ENCODE measurements at regions not wholly inside any gene's neighbourhood (a gene's known extent, or its start where the extent isn't known, plus 50 kb on each side); places are given as distances from the start of the nearest gene placed in this dataset.

DNA sequence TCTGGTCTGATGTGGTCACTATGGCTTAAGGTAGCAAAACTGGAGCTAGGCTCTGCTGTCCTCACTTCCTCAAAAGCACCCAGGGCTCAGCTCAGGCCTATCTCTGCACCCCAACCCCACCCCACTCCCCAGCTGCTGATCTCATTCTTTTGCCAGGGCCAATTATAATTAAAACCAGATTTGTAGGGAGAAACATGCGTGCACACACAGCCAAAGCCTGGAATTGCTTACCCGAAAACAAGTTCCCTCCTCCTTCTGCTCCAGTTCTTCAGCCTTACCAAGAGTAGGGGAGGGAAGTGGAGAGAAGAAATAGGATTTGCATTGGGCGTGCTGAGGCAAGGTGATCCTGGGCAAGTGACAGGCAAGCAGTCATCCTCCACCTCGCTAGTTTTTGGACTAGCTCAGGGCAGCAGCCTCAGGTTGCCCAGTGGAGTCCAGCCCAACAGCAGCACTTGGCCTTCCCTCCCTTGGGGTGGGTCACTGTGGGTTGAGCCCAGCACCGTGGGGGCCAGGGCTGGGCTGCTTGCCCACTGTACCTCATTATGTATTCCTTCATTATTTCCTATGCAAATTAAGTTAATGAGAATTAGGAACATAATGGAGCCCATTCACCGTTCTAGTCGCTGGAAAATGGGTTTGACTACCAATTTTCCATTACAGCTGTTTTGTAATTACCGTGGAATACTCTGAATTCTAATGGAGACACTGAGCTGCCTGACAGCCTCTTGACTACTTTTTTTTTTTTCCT, 199.1 kb upstream of the CELF4 start:
- TF ChIP-seq CTCF (IDR thresholded peaks at IDR 0.05), result no peak
- TF ChIP-seq POLR2A (IDR thresholded peaks at IDR 0.05), result no peak
